CD4-positive, CD25-positive, alpha-beta regulatory T cell (primary cell): ENCODE measurements at regions not wholly inside any gene's neighbourhood (a gene's known extent, or its start where the extent isn't known, plus 50 kb on each side); places are given as distances from the start of the nearest gene placed in this dataset.
"Not testable (repeated sequence)": the region's sequence is repeated elsewhere in the genome, so short reads cannot be mapped to it uniquely, and the experiment has no call there.

Experiments used
- ATAC-seq, 2 donors: fragments of 150-1000 bp; cut with Tn5 transposase; one replicate each; pipeline ENCODE4 v1.10.0; 2021; ENCODE audit warnings: low read depth in 2 of 2, moderate number of reproducible peaks in 2 of 2, moderate library complexity in 1 of 2
- DNase-seq, 3 donors: peaks; one replicate each; pipeline versions ENCODE4 v3.0.0 to v3.0.0-alpha.2; 2012 to 2022; ENCODE audit warnings: mixed read lengths in 1 of 3
- H3K27ac ChIP-seq: one replicate; pipeline ENCODE4 v1.7.0; 2013; ENCODE audit warnings: mild to moderate bottlenecking, low read length; ENCODE audit not compliant: insufficient read depth, poor library complexity, severe bottlenecking
- H3K27me3 ChIP-seq: one replicate; pipeline ENCODE4 v1.7.0; 2013; ENCODE audit warnings: low read length; ENCODE audit not compliant: control insufficient read depth, insufficient read depth
- H3K36me3 ChIP-seq: one replicate; pipeline ENCODE4 v1.7.0; 2013; ENCODE audit warnings: mild to moderate bottlenecking, low read length, moderate library complexity; ENCODE audit not compliant: control insufficient read depth, insufficient read depth
- H3K4me1 ChIP-seq: 2 replicates; pipeline ENCODE4 v1.7.0; 2013; ENCODE audit warnings: mild to moderate bottlenecking, low read length; ENCODE audit not compliant: insufficient read depth, control insufficient read depth, poor library complexity, severe bottlenecking
- H3K4me3 ChIP-seq: one replicate; pipeline ENCODE4 v1.7.0; 2013; ENCODE audit warnings: low read depth, mild to moderate bottlenecking, low read length, moderate library complexity
- H3K9me3 ChIP-seq, 2 experiments: 1 replicate in 1 of 2; 2 replicates in 1 of 2; pipeline ENCODE4 v1.7.0; 2013; ENCODE audit warnings: low read length in 2 of 2, mild to moderate bottlenecking in 1 of 2, moderate library complexity in 1 of 2; ENCODE audit not compliant: control insufficient read depth in 2 of 2
- H3K27ac Mint-ChIP-seq, 3 donors: one replicate each; pipeline ENCODE4 v1.8.0; 2020 to 2022; ENCODE audit warnings: mild to moderate bottlenecking in 3 of 3, mixed read lengths in 3 of 3, moderate library complexity in 2 of 3
- H3K27me3 Mint-ChIP-seq: one replicate; pipeline ENCODE4 v1.8.0; 2022; ENCODE audit warnings: mild to moderate bottlenecking, mixed read lengths
- H3K36me3 Mint-ChIP-seq: one replicate; pipeline ENCODE4 v1.8.0; 2020; ENCODE audit warnings: mixed read lengths
- H3K4me1 Mint-ChIP-seq, 4 donors: one replicate each; pipeline ENCODE4 v1.8.0; 2020 to 2022; ENCODE audit warnings: mixed read lengths in 4 of 4, mild to moderate bottlenecking in 1 of 4
- H3K4me3 Mint-ChIP-seq, 4 donors: one replicate each; pipeline ENCODE4 v1.8.0; 2020 to 2022; ENCODE audit warnings: mild to moderate bottlenecking in 4 of 4, mixed read lengths in 4 of 4, moderate library complexity in 3 of 4
- H3K9me3 Mint-ChIP-seq, 7 donors: one replicate each; pipeline ENCODE4 v1.8.0; 2020 to 2022; ENCODE audit warnings: mixed read lengths in 7 of 7, mild to moderate bottlenecking in 3 of 7, moderate library complexity in 2 of 7

DNA sequence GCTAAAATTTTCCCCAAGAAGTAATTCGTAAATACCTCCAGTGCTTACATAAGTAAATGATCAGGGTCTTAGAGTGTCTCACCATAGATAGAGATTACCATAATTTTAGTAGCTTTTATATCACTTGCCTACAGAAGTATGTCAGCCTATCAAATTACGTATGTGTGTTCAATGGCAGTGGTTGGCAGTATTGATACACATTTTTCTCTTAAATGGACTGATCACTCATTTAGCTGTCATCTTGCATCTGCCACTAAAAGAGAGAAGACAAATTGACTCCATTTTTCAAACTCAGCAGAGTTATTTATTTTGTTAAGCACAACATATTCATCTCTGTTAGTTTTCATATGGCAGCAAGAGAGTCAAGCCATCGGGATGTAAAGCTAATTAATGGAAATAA, 413.1 kb upstream of the CLEC14A start:
- H3K9me3 ChIP-seq: no peaks in the 10 kb centered on the region
- H3K4me1 ChIP-seq: no peaks in the 10 kb centered on the region
- H3K4me3 ChIP-seq: no peak overlapping the region
- Mint-ChIP-seq H3K4me3 (no peak overlapping the region), H3K4me1 (no peaks in the 10 kb centered on the region), H3K36me3 (peaks cover under 1% of the 10 kb centered on the region), H3K9me3 (peaks cover 0 to 11% (median 2%) of the 10 kb centered on the region in 7 donors), H3K27me3 (no peaks in the 10 kb centered on the region), H3K27ac (no peak overlapping the region)
- H3K27ac ChIP-seq: no peak overlapping the region
- no peak for DNase-seq
- no peaks in the 10 kb centered on the region for H3K36me3 ChIP-seq
- no peaks in the 10 kb centered on the region for H3K27me3 ChIP-seq
- no peak for ATAC-seq

DNA sequence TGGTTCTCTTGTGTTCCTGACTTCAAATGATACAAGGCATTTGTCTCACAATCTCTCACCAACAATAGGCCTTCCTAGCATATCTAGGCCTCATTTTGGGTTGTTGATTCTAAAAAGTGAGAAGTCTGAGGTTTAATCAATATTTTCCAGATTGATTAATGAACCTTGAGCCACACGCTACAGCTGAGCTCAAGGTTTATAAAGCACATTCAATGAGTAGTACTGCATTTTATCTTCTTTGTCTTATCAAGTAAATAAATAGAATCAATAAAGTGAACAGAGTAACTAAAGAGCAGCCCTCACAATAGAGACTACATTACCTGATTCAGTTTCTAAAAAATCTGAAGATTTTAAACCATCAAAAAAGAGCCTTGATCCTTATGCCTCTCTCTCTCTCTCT, 407.5 kb upstream of the CLEC14A start:
- Histone ChIP-seq H3K4me1 (no peaks in the 10 kb centered on the region), H3K9me3 (no peaks in the 10 kb centered on the region), H3K4me3 (no peak overlapping the region), H3K27me3 (no peaks in the 10 kb centered on the region), H3K27ac (no peak overlapping the region), H3K36me3 (no peaks in the 10 kb centered on the region)
- DNase-seq (no peak), ATAC-seq (no peak)
- Mint-ChIP-seq H3K27ac (no peak overlapping the region), H3K9me3 (peaks cover 0 to 3% (median 0%) of the 10 kb centered on the region in 7 donors), H3K4me1 (no peaks in the 10 kb centered on the region), H3K4me3 (no peak overlapping the region), H3K27me3 (no peaks in the 10 kb centered on the region), H3K36me3 (no peaks in the 10 kb centered on the region)

DNA sequence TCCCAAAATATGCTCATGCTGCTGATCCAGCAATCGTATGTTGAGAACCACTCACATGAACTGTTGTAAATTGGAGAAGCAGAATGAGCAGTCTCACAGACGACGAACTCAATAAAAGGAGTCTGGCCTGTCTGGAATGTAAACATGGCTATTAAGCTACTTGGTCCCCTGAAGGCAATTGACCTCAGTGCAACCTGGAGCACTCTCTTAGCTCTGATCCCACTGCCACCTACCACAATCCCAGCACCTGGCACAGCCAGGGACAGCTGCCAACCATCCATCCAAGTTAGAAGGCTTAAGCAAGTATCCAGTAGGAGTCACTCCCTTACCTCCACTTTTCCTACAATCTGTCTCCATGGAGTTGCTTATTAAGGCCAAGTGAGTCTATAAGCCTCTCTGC, 406.9 kb upstream of the CLEC14A start:
- no peaks in the 10 kb centered on the region for H3K4me1 Mint-ChIP-seq
- no peaks in the 10 kb centered on the region for H3K36me3 Mint-ChIP-seq
- Histone ChIP-seq H3K27me3 (no peaks in the 10 kb centered on the region), H3K27ac (no peak overlapping the region), H3K9me3 (no peaks in the 10 kb centered on the region), H3K4me1 (no peaks in the 10 kb centered on the region), H3K36me3 (no peaks in the 10 kb centered on the region), H3K4me3 (no peak overlapping the region)
- no peak for DNase-seq
- no peaks in the 10 kb centered on the region for H3K27me3 Mint-ChIP-seq
- no peak for ATAC-seq
- no peak overlapping the region for H3K4me3 Mint-ChIP-seq
- peaks cover 0 to 3% (median 0%) of the 10 kb centered on the region in 7 donors for H3K9me3 Mint-ChIP-seq
- H3K27ac Mint-ChIP-seq: no peak overlapping the region

DNA sequence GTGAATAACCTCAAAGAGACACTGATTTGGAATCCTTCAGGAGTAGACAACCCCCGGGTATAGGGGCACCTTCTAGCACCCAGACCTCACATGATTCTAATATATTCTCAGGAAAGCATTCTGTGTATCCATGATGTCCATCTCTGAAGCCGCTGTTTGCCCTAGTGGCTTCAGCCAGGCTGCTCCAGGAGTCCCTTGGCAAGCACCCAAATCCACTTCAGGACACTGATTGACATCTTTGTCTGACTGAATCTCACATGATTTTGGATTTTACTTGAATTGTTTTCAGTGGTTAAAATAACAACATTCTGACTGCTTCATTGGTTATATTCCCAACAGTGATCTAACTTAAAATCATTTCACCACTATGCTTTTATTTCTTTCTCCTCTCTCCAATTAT, 390.5 kb upstream of the CLEC14A start:
- DNase-seq: no peak
- no peak overlapping the region for H3K27ac Mint-ChIP-seq
- H3K27ac ChIP-seq: no peak overlapping the region
- no peaks in the 10 kb centered on the region for H3K4me1 ChIP-seq
- no peaks in the 10 kb centered on the region for H3K27me3 ChIP-seq
- no peak overlapping the region for H3K4me3 Mint-ChIP-seq
- no peaks in the 10 kb centered on the region for H3K27me3 Mint-ChIP-seq
- ATAC-seq: no peak
- H3K9me3 ChIP-seq: no peaks in the 10 kb centered on the region
- H3K36me3 Mint-ChIP-seq: no peaks in the 10 kb centered on the region
- no peak overlapping the region for H3K4me3 ChIP-seq
- H3K36me3 ChIP-seq: no peaks in the 10 kb centered on the region
- no peaks in the 10 kb centered on the region for H3K4me1 Mint-ChIP-seq
- peaks cover 0 to 8% (median 0%) of the 10 kb centered on the region in 7 donors for H3K9me3 Mint-ChIP-seq

DNA sequence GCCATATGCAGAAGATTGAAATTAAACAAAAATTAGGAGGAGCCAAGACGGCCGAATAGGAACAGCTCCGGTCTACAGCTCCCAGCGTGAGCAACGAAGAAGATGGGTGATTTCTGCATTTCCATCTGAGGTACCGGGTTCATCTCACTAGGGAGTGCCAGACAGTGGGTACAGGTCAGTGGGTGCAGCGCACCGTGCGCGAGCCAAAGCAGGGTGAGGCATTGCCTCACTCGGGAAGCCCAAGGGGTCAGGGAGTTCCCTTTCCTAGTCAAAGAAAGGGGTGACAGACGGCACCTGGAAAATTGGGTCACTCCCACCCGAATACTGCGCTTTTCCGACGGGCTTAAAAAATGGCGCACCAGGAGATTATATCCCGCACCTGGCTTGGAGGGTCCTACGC, 379.0 kb upstream of the CLEC14A start:
- not testable (repeated sequence) for H3K4me3 ChIP-seq, H3K27ac Mint-ChIP-seq, H3K9me3 ChIP-seq, H3K4me1 ChIP-seq, H3K36me3 Mint-ChIP-seq, DNase-seq, H3K4me1 Mint-ChIP-seq, ATAC-seq, H3K36me3 ChIP-seq, H3K27me3 ChIP-seq, H3K4me3 Mint-ChIP-seq, H3K27me3 Mint-ChIP-seq, H3K27ac ChIP-seq
- H3K9me3 Mint-ChIP-seq: peaks cover 0 to 20% (median 5%) of the 10 kb centered on the region in 7 donors

DNA sequence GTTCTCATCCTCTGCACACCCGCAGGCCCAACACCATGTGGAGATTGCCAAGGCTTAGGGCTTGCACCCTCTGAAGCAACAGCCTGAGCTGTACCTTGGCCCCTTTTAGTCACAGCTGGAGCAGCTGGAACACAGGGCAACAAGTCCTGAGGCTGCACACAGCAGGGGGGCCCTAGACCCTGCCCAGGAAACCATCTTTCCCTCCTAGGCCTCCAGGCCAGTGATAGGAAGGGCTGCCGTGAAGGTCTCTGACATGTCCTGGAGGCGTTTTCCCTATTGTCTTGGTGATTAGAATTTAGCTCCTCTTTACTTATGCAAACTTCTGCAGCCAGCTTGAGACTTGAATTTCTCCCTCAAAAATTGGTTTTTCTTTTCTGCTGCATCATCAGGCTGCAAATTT, 373.5 kb upstream of the CLEC14A start:
- H3K27ac ChIP-seq: no peak overlapping the region
- DNase-seq: no peak
- H3K9me3 ChIP-seq: peaks cover 0 to 5% of the 10 kb centered on the region in 2 experiments
- no peaks in the 10 kb centered on the region for H3K36me3 Mint-ChIP-seq
- no peaks in the 10 kb centered on the region for H3K4me1 Mint-ChIP-seq
- H3K4me3 ChIP-seq: no peak overlapping the region
- H3K4me1 ChIP-seq: no peaks in the 10 kb centered on the region
- H3K27me3 Mint-ChIP-seq: no peaks in the 10 kb centered on the region
- no peak overlapping the region for H3K27ac Mint-ChIP-seq
- no peak for ATAC-seq
- no peaks in the 10 kb centered on the region for H3K27me3 ChIP-seq
- peaks cover 2 to 20% (median 6%) of the 10 kb centered on the region in 7 donors for H3K9me3 Mint-ChIP-seq
- H3K36me3 ChIP-seq: no peaks in the 10 kb centered on the region
- H3K4me3 Mint-ChIP-seq: no peak overlapping the region

DNA sequence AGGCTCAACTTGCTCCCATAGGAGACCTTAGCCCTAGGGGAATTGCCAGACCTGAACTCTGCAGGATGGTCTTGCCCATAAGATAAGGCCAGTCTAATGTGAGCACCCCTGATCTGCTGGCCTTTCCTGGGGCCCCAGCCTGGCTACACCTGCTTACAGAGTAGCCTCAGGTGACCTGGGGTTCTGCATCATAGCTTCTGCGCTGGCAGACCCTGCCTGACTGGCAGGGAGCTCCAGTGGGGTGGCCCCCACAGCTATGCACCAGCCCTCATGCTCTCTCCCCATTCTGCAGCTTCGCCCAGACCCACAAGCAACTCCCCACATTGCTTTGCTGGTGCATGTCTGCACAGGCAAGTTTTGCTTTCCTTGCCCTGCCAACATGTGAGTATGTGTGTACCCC, 371.3 kb upstream of the CLEC14A start:
- no peaks in the 10 kb centered on the region for H3K36me3 ChIP-seq
- H3K27ac Mint-ChIP-seq: no peak overlapping the region
- H3K27ac ChIP-seq: no peak overlapping the region
- H3K27me3 ChIP-seq: no peaks in the 10 kb centered on the region
- no peak overlapping the region for H3K4me3 ChIP-seq
- H3K36me3 Mint-ChIP-seq: no peaks in the 10 kb centered on the region
- ATAC-seq (no peak), DNase-seq (no peak)
- no peak overlapping the region for H3K4me3 Mint-ChIP-seq
- no peaks in the 10 kb centered on the region for H3K4me1 ChIP-seq
- peaks cover 0 to 5% of the 10 kb centered on the region in 2 experiments for H3K9me3 ChIP-seq
- no peaks in the 10 kb centered on the region for H3K4me1 Mint-ChIP-seq
- peaks cover 0 to 20% (median 2%) of the 10 kb centered on the region in 7 donors for H3K9me3 Mint-ChIP-seq
- no peaks in the 10 kb centered on the region for H3K27me3 Mint-ChIP-seq

DNA sequence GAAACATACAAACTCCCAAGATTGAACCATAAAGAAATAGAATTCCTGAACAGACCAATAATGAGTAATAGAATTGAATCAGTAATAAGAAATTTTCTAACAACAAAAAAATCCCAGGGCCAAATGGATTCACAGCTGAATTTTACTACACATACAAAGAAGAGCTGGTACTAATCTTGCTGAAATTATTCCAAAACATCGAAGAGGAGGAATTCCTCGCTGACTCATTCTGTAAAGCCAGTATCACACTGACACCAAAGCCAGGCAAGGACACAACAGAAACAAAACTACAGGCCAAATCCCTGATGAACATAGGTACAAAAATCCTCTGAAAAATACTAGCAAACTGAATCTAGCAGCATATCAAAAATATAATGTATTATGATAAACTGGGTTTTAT, 367.8 kb upstream of the CLEC14A start:
- no peaks in the 10 kb centered on the region for H3K36me3 ChIP-seq
- no peaks in the 10 kb centered on the region for H3K4me1 ChIP-seq
- ATAC-seq (no peak), DNase-seq (no peak)
- Mint-ChIP-seq H3K27ac (no peak overlapping the region), H3K4me3 (no peak overlapping the region), H3K36me3 (no peaks in the 10 kb centered on the region), H3K9me3 (peaks cover 0 to 20% (median 3%) of the 10 kb centered on the region in 7 donors), H3K27me3 (no peaks in the 10 kb centered on the region), H3K4me1 (no peaks in the 10 kb centered on the region)
- no peak overlapping the region for H3K4me3 ChIP-seq
- H3K27me3 ChIP-seq: no peaks in the 10 kb centered on the region
- H3K9me3 ChIP-seq: peaks cover 0 to under 1% of the 10 kb centered on the region in 2 experiments
- H3K27ac ChIP-seq: no peak overlapping the region
